BE2C (cell line): ENCODE measurements at regions not wholly inside any gene's neighbourhood (a gene's known extent, or its start where the extent isn't known, plus 50 kb on each side); places are given as distances from the start of the nearest gene placed in this dataset.

Source experiments
- DNase-seq: peaks from one replicate; pipeline ENCODE4 v3.0.0-alpha.2; 2020
- H3K27me3 ChIP-seq: fragments of 250-450 bp; sonication (Bioruptor Pico); 2 replicates; pipeline ENCODE4 v1.5.1; 2020; ENCODE audit warnings: mild to moderate bottlenecking
- H3K36me3 ChIP-seq: fragments of 250-450 bp; sonication (Bioruptor Pico); 2 replicates; pipeline ENCODE4 v1.5.1; 2020; ENCODE audit warnings: mild to moderate bottlenecking
- H3K4me1 ChIP-seq: fragments of 250-450 bp; sonication (Bioruptor Pico); 2 replicates; pipeline ENCODE4 v1.5.1; 2020
- H3K4me3 ChIP-seq: 2 replicates; pipeline ENCODE4 v1.5.1; 2011; ENCODE audit warnings: low read depth, low read length
- H3K9me3 ChIP-seq: fragments of 250-450 bp; sonication (Bioruptor Pico); 2 replicates; pipeline ENCODE4 v1.5.1; 2020
- CTCF ChIP-seq: IDR thresholded peaks from 2 replicates; pipeline ENCODE4 v1.5.1; 2012; ENCODE audit warnings: mild to moderate bottlenecking, low read depth, low read length

GRCh38 chr20:20992277-20992676 is 113.9 kb downstream of the LINC00237 start:
- no peak for DNase-seq
- Histone ChIP-seq H3K4me1 (no peaks in the 10 kb centered on the region), H3K4me3 (no peak overlapping the region), H3K36me3 (no peaks in the 10 kb centered on the region), H3K9me3 (no peaks in the 10 kb centered on the region), H3K27me3 (peaks cover 42% of the 10 kb centered on the region)
- no peak for TF ChIP-seq CTCF

- H3K9me3 ChIP-seq = no peaks in the 10 kb centered on the region
- no peaks in the 10 kb centered on the region for H3K4me1 ChIP-seq
- H3K36me3 ChIP-seq = no peaks in the 10 kb centered on the region
- TF ChIP-seq CTCF = no peak
- peaks cover 29% of the 10 kb centered on the region for H3K27me3 ChIP-seq
- DNase-seq = no peak
- no peak overlapping the region for H3K4me3 ChIP-seq
Measured at GRCh38 chr20:20989081-20989480, 117.1 kb downstream of the LINC00237 start.

- Histone ChIP-seq H3K36me3 (no peaks in the 10 kb centered on the region), H3K4me3 (no peak overlapping the region), H3K9me3 (no peaks in the 10 kb centered on the region), H3K27me3 (peaks cover 5% of the 10 kb centered on the region), H3K4me1 (no peaks in the 10 kb centered on the region)
- no peak for TF ChIP-seq CTCF
- DNase-seq = no peak
Measured at GRCh38 chr20:20979934-20980333, 126.2 kb downstream of the LINC00237 start.

GRCh38 chr20:20977786-20978185 is 128.4 kb downstream of the LINC00237 start:
- H3K36me3 ChIP-seq = no peaks in the 10 kb centered on the region
- DNase-seq = no peak
- no peaks in the 10 kb centered on the region for H3K4me1 ChIP-seq
- H3K9me3 ChIP-seq = no peaks in the 10 kb centered on the region
- TF ChIP-seq CTCF = no peak
- peaks cover 11% of the 10 kb centered on the region for H3K27me3 ChIP-seq
- no peak overlapping the region for H3K4me3 ChIP-seq

GRCh38 chr20:20972490-20972889 is 133.7 kb downstream of the LINC00237 start:
- Histone ChIP-seq H3K27me3 (peaks cover 56% of the 10 kb centered on the region), H3K4me1 (no peaks in the 10 kb centered on the region), H3K4me3 (no peak overlapping the region), H3K36me3 (no peaks in the 10 kb centered on the region), H3K9me3 (no peaks in the 10 kb centered on the region)
- no peak for TF ChIP-seq CTCF
- no peak for DNase-seq

- Histone ChIP-seq H3K27me3 (peaks cover 62% of the 10 kb centered on the region), H3K36me3 (no peaks in the 10 kb centered on the region), H3K4me1 (no peaks in the 10 kb centered on the region), H3K4me3 (no peak overlapping the region), H3K9me3 (no peaks in the 10 kb centered on the region)
- DNase-seq = no peak
- no peak for TF ChIP-seq CTCF
Measured at GRCh38 chr20:20971810-20972209, 134.3 kb downstream of the LINC00237 start.
